ENCODE measurements at regions not wholly inside any gene's neighbourhood (a gene's known extent, or its start where the extent isn't known, plus 50 kb on each side); places are given as distances from the start of the nearest gene placed in this dataset.

GRCh38 chr10:2812631-2813030 lies 254.7 kb upstream of the PFKP start:
- intact Hi-C loops (cut with micrococcal nuclease) = no loop called here
- in situ Hi-C loops (cut with MboI; ENCODE audit: low sequenced_read_pairs) = no loop called here
- Histone ChIP-seq H3K4me3 (ENCODE audit: insufficient read depth, low read depth, low read length) (no peak overlapping the region), H2BK20ac (ENCODE audit: low read depth, low read length) (no peak overlapping the region), H4K5ac (ENCODE audit: low read depth, low read length) (no peak overlapping the region), H2AK9ac (replicated peaks; ENCODE audit: low read depth, low read length, poor library complexity) (no peak overlapping the region), H3K18ac (ENCODE audit: low read depth, low read length) (no peak overlapping the region), H3K9ac (ENCODE audit: low read depth, low read length) (no peak overlapping the region), H2BK15ac (ENCODE audit: low read depth, low read length) (no peak overlapping the region), H4K91ac (ENCODE audit: insufficient read depth, low read depth, low read length) (no peak overlapping the region), H3K4me2 (ENCODE audit: low read depth, low read length) (no peak overlapping the region), H2BK120ac (ENCODE audit: low read depth, low read length) (no peak overlapping the region), H3K56ac (ENCODE audit: extremely low read depth, insufficient read depth, low read length) (no peak overlapping the region), H4K20me1 (ENCODE audit: insufficient read depth, low read length) (no peaks in the 10 kb centered on the region), H3K36me3 (ENCODE audit: control insufficient read depth, insufficient read depth, low read length) (no peaks in the 10 kb centered on the region), H3K9me1 (ENCODE audit: insufficient read depth, low read length) (no peaks in the 10 kb centered on the region), H3K14ac (replicated peaks; ENCODE audit: low read depth, low read length) (no peak overlapping the region), H3K4me1 (ENCODE audit: control insufficient read depth, insufficient read depth, low read length) (no peaks in the 10 kb centered on the region), H3K9me3 (ENCODE audit: control insufficient read depth, insufficient read depth, low read length) (peaks cover 7% of the 10 kb centered on the region), H4K8ac (ENCODE audit: low read depth in 2 of 2, low read length in 2 of 2) (no peak overlapping the region), H2AK5ac (ENCODE audit: low read depth, low read length) (no peak overlapping the region), H3K27ac (ENCODE audit: insufficient read depth, low read length) (no peak overlapping the region), H3K27me3 (ENCODE audit: control insufficient read depth, insufficient read depth, low read length) (no peaks in the 10 kb centered on the region), H3K79me1 (ENCODE audit: low read depth in 1 of 2, low read length in 2 of 2) (no peaks in the 10 kb centered on the region), H2BK5ac (ENCODE audit: low read depth, low read length, poor library complexity, severe bottlenecking) (no peak overlapping the region), H3K4ac (ENCODE audit: low read depth, low read length) (no peak overlapping the region), H3K23ac (ENCODE audit: low read depth, low read length) (no peak overlapping the region), H2AFZ (replicated peaks; ENCODE audit: low read length, poor library complexity) (no peak overlapping the region)
- no peak for TF ChIP-seq MAFK (IDR thresholded peaks at IDR 0.05; ENCODE audit: low read depth, low read length)
- no peak for TF ChIP-seq RFX5 (IDR thresholded peaks at IDR 0.05; ENCODE audit: low read depth, low read length)
- no peak for TF ChIP-seq FOS (IDR thresholded peaks at IDR 0.05; ENCODE audit: low read depth, low read length)
- BruUV-seq (replicated peaks) = no TSS peak
- ChIA-PET POLR2A (ENCODE audit: unreplicated experiment) (no interaction called here), CTCF (no interaction called here)
- ATAC-seq (ENCODE audit: low read depth) (no peak), DNase-seq (no peak)
- dilution Hi-C loops (cut with HindIII; ENCODE audit: low sequenced_read_pairs, unreplicated experiment) = no loop called here
- WGBS, 2 experiments (ENCODE audit: extremely low coverage in 2 of 2, insufficient read length in 1 of 2) = 88% methylated on average over 1 of the region's 3 CpGs; no CpG with 5 or more reads in 1 of the 2 experiments
